H9 (cell line): ENCODE measurements at regions not wholly inside any gene's neighbourhood (a gene's known extent, or its start where the extent isn't known, plus 50 kb on each side); places are given as distances from the start of the nearest gene placed in this dataset.

Experiments used
- DNase-seq: peaks from one replicate; pipeline ENCODE4 v3.0.0-alpha.2; 2017
- H2AFZ ChIP-seq: one replicate; pipeline ENCODE4 v1.6.1; 2013; ENCODE audit warnings: mild to moderate bottlenecking, low read length, control low read depth, moderate library complexity
- H2AK5ac ChIP-seq: 2 replicates; pipeline ENCODE4 v1.6.1; 2013; ENCODE audit warnings: low read length, control low read depth, mixed read lengths; ENCODE audit not compliant: insufficient read length
- H2BK120ac ChIP-seq: one replicate; pipeline ENCODE4 v1.6.1; 2013; ENCODE audit warnings: low read depth, mild to moderate bottlenecking, low read length, control low read depth, inconsistent platforms; ENCODE audit not compliant: poor library complexity, severe bottlenecking
- H2BK12ac ChIP-seq: 2 replicates; pipeline ENCODE4 v1.6.1; 2013; ENCODE audit warnings: low read length, control low read depth, mixed read lengths, low read depth; ENCODE audit not compliant: insufficient read length
- H2BK15ac ChIP-seq: 2 replicates; pipeline ENCODE4 v1.6.1; 2013; ENCODE audit warnings: low read depth, low read length, control low read depth
- H2BK20ac ChIP-seq: one replicate; pipeline ENCODE4 v1.6.1; 2013; ENCODE audit warnings: low read depth, mild to moderate bottlenecking, low read length, control low read depth, inconsistent platforms; ENCODE audit not compliant: poor library complexity, severe bottlenecking
- H2BK5ac ChIP-seq: 2 replicates; pipeline ENCODE4 v1.6.1; 2013; ENCODE audit warnings: low read length, control low read depth, mixed read lengths; ENCODE audit not compliant: insufficient read length
- H3K14ac ChIP-seq: 2 replicates; pipeline ENCODE4 v1.6.1; 2013; ENCODE audit warnings: low read length, control low read depth; ENCODE audit not compliant: insufficient read depth
- H3K18ac ChIP-seq: 2 replicates; pipeline ENCODE4 v1.6.1; 2013; ENCODE audit warnings: low read depth, mild to moderate bottlenecking, mixed read lengths, low read length, control low read depth; ENCODE audit not compliant: insufficient read length
- H3K23ac ChIP-seq: 2 replicates; pipeline ENCODE4 v1.6.1; 2013; ENCODE audit warnings: low read length, control low read depth, mixed read lengths, low read depth; ENCODE audit not compliant: insufficient read length
- H3K23me2 ChIP-seq: 2 replicates; pipeline ENCODE4 v1.6.1; 2013; ENCODE audit warnings: low read depth, mild to moderate bottlenecking, mixed read lengths, low read length, control low read depth; ENCODE audit not compliant: insufficient read length, poor library complexity, severe bottlenecking
- H3K27ac ChIP-seq: 2 replicates; pipeline ENCODE4 v1.5.1; 2013; ENCODE audit warnings: low read length, control low read depth, mixed read lengths, low read depth; ENCODE audit not compliant: insufficient read length
- H3K27me3 ChIP-seq: 2 replicates; pipeline ENCODE4 v1.6.1; 2013; ENCODE audit warnings: low read length, control low read depth, inconsistent platforms; ENCODE audit not compliant: insufficient read depth
- H3K4ac ChIP-seq: 2 replicates; pipeline ENCODE4 v1.6.1; 2013; ENCODE audit warnings: low read depth, mild to moderate bottlenecking, control low read depth, inconsistent platforms, low read length, moderate library complexity
- H3K4me1 ChIP-seq: 2 replicates; pipeline ENCODE4 v1.6.1; 2013; ENCODE audit warnings: low read length, control low read depth, inconsistent platforms; ENCODE audit not compliant: insufficient read depth
- H3K4me2 ChIP-seq: 2 replicates; pipeline ENCODE4 v1.6.1; 2013; ENCODE audit warnings: low read length, control low read depth, mixed read lengths; ENCODE audit not compliant: insufficient read length, insufficient read depth
- H3K56ac ChIP-seq: 2 replicates; pipeline ENCODE4 v1.6.1; 2013; ENCODE audit warnings: low read depth, mild to moderate bottlenecking, mixed read lengths, low read length, control low read depth; ENCODE audit not compliant: insufficient read length
- H3K79me1 ChIP-seq: 2 replicates; pipeline ENCODE4 v1.6.1; 2013; ENCODE audit warnings: low read depth, mild to moderate bottlenecking, moderate library complexity, low read length, control low read depth, inconsistent platforms; ENCODE audit not compliant: insufficient read depth, poor library complexity, severe bottlenecking
- H3K79me2 ChIP-seq: 2 replicates; pipeline ENCODE4 v1.6.1; 2013; ENCODE audit warnings: low read length, control low read depth, inconsistent platforms; ENCODE audit not compliant: insufficient read depth
- H3K9ac ChIP-seq: 2 replicates; pipeline ENCODE4 v1.6.1; 2013; ENCODE audit warnings: low read length, control low read depth, mixed read lengths; ENCODE audit not compliant: insufficient read length; ENCODE audit errors: extremely low read depth
- H3K9me3 ChIP-seq: one replicate; pipeline ENCODE4 v1.6.1; 2013; ENCODE audit warnings: low read depth, low read length, inconsistent platforms; ENCODE audit not compliant: control insufficient read depth
- H3T11ph ChIP-seq: one replicate; pipeline ENCODE4 v1.6.1; 2013; ENCODE audit warnings: mild to moderate bottlenecking, low read length, control low read depth, inconsistent platforms
- H4K20me1 ChIP-seq: one replicate; pipeline ENCODE4 v1.6.1; 2013; ENCODE audit not compliant: control insufficient read depth, insufficient read length, insufficient read depth
- H4K5ac ChIP-seq: 2 replicates; pipeline ENCODE4 v1.6.1; 2013; ENCODE audit warnings: low read depth, mild to moderate bottlenecking, mixed read lengths, low read length, control low read depth; ENCODE audit not compliant: insufficient read length
- H4K8ac ChIP-seq: replicated peaks from 2 replicates; pipeline ENCODE4 v1.6.1; 2013; ENCODE audit warnings: low read length, control low read depth, mixed read lengths, low read depth; ENCODE audit not compliant: insufficient read length
- H4K91ac ChIP-seq: 2 replicates; pipeline ENCODE4 v1.6.1; 2013; ENCODE audit warnings: low read depth, mild to moderate bottlenecking, moderate library complexity, mixed read lengths, low read length, control low read depth; ENCODE audit not compliant: insufficient read length
- H3K27ac Mint-ChIP-seq, 3 experiments: 2 replicates in 2 of 3; 3 replicates in 1 of 3; pipeline ENCODE4 v1.8.0; 2020 to 2021; ENCODE audit warnings: mixed read lengths in 3 of 3, mild to moderate bottlenecking in 1 of 3, moderate library complexity in 1 of 3
- H3K27me3 Mint-ChIP-seq: 2 replicates; pipeline ENCODE4 v1.8.0; 2021; ENCODE audit warnings: low read depth, mild to moderate bottlenecking, moderate library complexity, mixed read lengths
- H3K36me3 Mint-ChIP-seq, 3 experiments: 2 replicates in 2 of 3; 3 replicates in 1 of 3; pipeline ENCODE4 v1.8.0; 2020 to 2021; ENCODE audit warnings: low read depth in 3 of 3, mixed read lengths in 3 of 3; ENCODE audit not compliant: insufficient read depth in 1 of 3
- H3K4me1 Mint-ChIP-seq, 2 experiments: 2 replicates each; pipeline ENCODE4 v1.8.0; 2020; ENCODE audit warnings: mixed read lengths in 2 of 2
- H3K4me3 Mint-ChIP-seq, 2 experiments: 2 replicates in 1 of 2; 3 replicates in 1 of 2; pipeline ENCODE4 v1.8.0; 2020 to 2021; ENCODE audit warnings: mild to moderate bottlenecking in 2 of 2, mixed read lengths in 2 of 2, moderate library complexity in 1 of 2
- H3K9me3 Mint-ChIP-seq, 2 experiments: 2 replicates in 1 of 2; 3 replicates in 1 of 2; pipeline ENCODE4 v1.8.0; 2020; ENCODE audit warnings: mild to moderate bottlenecking in 2 of 2, mixed read lengths in 2 of 2, moderate library complexity in 1 of 2
- WGBS: extraction: QIAGEN DNeasy Blood & Tissue Kit; methylation state at CpG from one replicate; pipeline ENCODE4 v1.1.7; 2013; ENCODE audit warnings: missing lambda C conversion rate, low lambda C conversion rate, mixed read lengths; ENCODE audit not compliant: insufficient read length; ENCODE audit errors: extremely low coverage; 5-methylcytosine and 5-hydroxymethylcytosine counted together
- TF ChIP-seq, protein P1 (sequence below): fragments of 200-600 bp; sonication (generic); conservative IDR thresholded peaks from 3 replicates; pipeline ENCODE4 v1.8.0; 2021; ENCODE audit warnings: antibody characterized with exemption, mild to moderate bottlenecking

- peak overlapping the region in 2 of 3 experiments; percentile 51 to 93; a peak in 3 of 7 replicates for H3K27ac Mint-ChIP-seq
- no peak overlapping the region for H3K4me3 Mint-ChIP-seq
- no peak overlapping the region for H2AK5ac ChIP-seq
These were observed 668.0 kb downstream of the LTN1 start for GRCh38 chr21:28324690-28325089.

More at GRCh38 chr21:28324690-28325089, 668.0 kb downstream of the LTN1 start:
- Histone ChIP-seq H3K23ac (no peak overlapping the region), H3K14ac (no peak overlapping the region), H2BK120ac (no peak overlapping the region), H3K56ac (no peak overlapping the region), H3K27me3 (no peaks in the 10 kb centered on the region), H4K20me1 (no peaks in the 10 kb centered on the region), H2BK20ac (no peak overlapping the region), H3K4me2 (no peak overlapping the region), H2BK12ac (no peak overlapping the region), H4K91ac (no peak overlapping the region), H2AFZ (no peak overlapping the region), H3K4me1 (no peaks in the 10 kb centered on the region; the same call in 1 of the 2 replicates), H3K18ac (no peak overlapping the region), H3K9ac (no peak overlapping the region), H4K5ac (no peak overlapping the region), H4K8ac (no peak overlapping the region), H3K79me1 (no peaks in the 10 kb centered on the region), H3K79me2 (no peaks in the 10 kb centered on the region), H3K4ac (no peak overlapping the region), H3K27ac (no peak overlapping the region), H3K9me3 (peaks cover under 1% of the 10 kb centered on the region), H3T11ph (no peak overlapping the region), H2BK15ac (no peak overlapping the region), H2BK5ac (no peak overlapping the region), H3K23me2 (no peaks in the 10 kb centered on the region)
- Mint-ChIP-seq H3K9me3 (peaks cover 26 to 30% of the 10 kb centered on the region in 2 experiments), H3K4me1 (peaks cover 27 to 29% of the 10 kb centered on the region in 2 experiments), H3K36me3 (peaks cover 13 to 31% (median 15%) of the 10 kb centered on the region in 3 experiments), H3K27me3 (no peaks in the 10 kb centered on the region)
- no peak for DNase-seq
- no CpG with 5 or more reads among the region's 2 CpGs for WGBS
- TF ChIP-seq, protein P1, sequence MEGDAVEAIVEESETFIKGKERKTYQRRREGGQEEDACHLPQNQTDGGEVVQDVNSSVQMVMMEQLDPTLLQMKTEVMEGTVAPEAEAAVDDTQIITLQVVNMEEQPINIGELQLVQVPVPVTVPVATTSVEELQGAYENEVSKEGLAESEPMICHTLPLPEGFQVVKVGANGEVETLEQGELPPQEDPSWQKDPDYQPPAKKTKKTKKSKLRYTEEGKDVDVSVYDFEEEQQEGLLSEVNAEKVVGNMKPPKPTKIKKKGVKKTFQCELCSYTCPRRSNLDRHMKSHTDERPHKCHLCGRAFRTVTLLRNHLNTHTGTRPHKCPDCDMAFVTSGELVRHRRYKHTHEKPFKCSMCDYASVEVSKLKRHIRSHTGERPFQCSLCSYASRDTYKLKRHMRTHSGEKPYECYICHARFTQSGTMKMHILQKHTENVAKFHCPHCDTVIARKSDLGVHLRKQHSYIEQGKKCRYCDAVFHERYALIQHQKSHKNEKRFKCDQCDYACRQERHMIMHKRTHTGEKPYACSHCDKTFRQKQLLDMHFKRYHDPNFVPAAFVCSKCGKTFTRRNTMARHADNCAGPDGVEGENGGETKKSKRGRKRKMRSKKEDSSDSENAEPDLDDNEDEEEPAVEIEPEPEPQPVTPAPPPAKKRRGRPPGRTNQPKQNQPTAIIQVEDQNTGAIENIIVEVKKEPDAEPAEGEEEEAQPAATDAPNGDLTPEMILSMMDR, result no peak
